ENCODE measurements at regions not wholly inside any gene's neighbourhood (a gene's known extent, or its start where the extent isn't known, plus 50 kb on each side); places are given as distances from the start of the nearest gene placed in this dataset.
A peak's percentile ranks its signal among the peaks of the same experiment; 100 is the strongest.

GRCh38 chr21:35779167-35779566, 281.2 kb downstream of the SETD4 start:
- DNase-seq (no peak), ATAC-seq (no peak)
- Histone ChIP-seq H3K27me3 (peaks cover 0 to 9% (median 0%) of the 10 kb centered on the region in 7 donors), H3K9me3 (peaks cover 0 to 9% (median 0%) of the 10 kb centered on the region in 11 donors), H3K27ac (peak overlapping the region in 1 of 10 donors; percentile 56), H3K36me3 (no peaks in the 10 kb centered on the region), H3K4me1 (peaks cover 0 to 18% (median 9%) of the 10 kb centered on the region in 9 donors), H3K4me3 (no peak overlapping the region)
- no peak for TF ChIP-seq CTCF (IDR thresholded peaks at IDR 0.05)
- intact Hi-C loops (cut with DNase I), result loop anchor here in 2 of 10 donors (10.0 kb wide), 2 partner anchors 56 to 156 kb away; no protein-coding TSS in a partner anchor
- WGBS, 2 donors, result 90 to 93% methylated on average over 4 of the region's 4 CpGs

GRCh38 chr21:35777081-35777480, 283.2 kb downstream of the SETD4 start:
- ATAC-seq (no peak), DNase-seq (no peak)
- H3K4me3 ChIP-seq, result no peak overlapping the region
- H3K9me3 ChIP-seq, result peaks cover 0 to 9% (median 0%) of the 10 kb centered on the region in 11 donors
- intact Hi-C loops (cut with DNase I), result loop anchor here in 2 of 10 donors (10.0 kb wide), 2 partner anchors 58 to 158 kb away; no protein-coding TSS in a partner anchor
- no peak for TF ChIP-seq CTCF (IDR thresholded peaks at IDR 0.05)
- H3K27ac ChIP-seq, result no peak overlapping the region
- H3K27me3 ChIP-seq, result peaks cover 0 to 14% (median 0%) of the 10 kb centered on the region in 7 donors
- H3K36me3 ChIP-seq, result no peaks in the 10 kb centered on the region
- H3K4me1 ChIP-seq, result peaks cover 0 to 23% (median 9%) of the 10 kb centered on the region in 9 donors
- WGBS, 2 donors, result 91 to 98% methylated on average over 2 of the region's 2 CpGs

- TF ChIP-seq CTCF (IDR thresholded peaks at IDR 0.05), result no peak
- intact Hi-C loops (cut with DNase I), result loop anchor here in 2 of 10 donors (10.0 kb wide), 2 partner anchors 59 to 159 kb away; no protein-coding TSS in a partner anchor
- DNase-seq, result no peak
- Histone ChIP-seq H3K27me3 (peaks cover 0 to 14% (median 0%) of the 10 kb centered on the region in 7 donors), H3K4me3 (no peak overlapping the region), H3K36me3 (no peaks in the 10 kb centered on the region), H3K27ac (no peak overlapping the region), H3K9me3 (peaks cover 0 to 9% (median 0%) of the 10 kb centered on the region in 11 donors), H3K4me1 (peaks cover 0 to 22% (median 9%) of the 10 kb centered on the region in 9 donors)
- WGBS, 2 donors, result 76 to 82% methylated on average over 7 of the region's 7 CpGs
- ATAC-seq, result no peak
Measured at GRCh38 chr21:35775778-35776544, 284.4 kb downstream of the SETD4 start.

- Histone ChIP-seq H3K36me3 (no peaks in the 10 kb centered on the region), H3K27me3 (peaks cover 0 to 14% (median 0%) of the 10 kb centered on the region in 7 donors), H3K4me1 (peaks cover 0 to 7% (median 0%) of the 10 kb centered on the region in 9 donors), H3K27ac (no peak overlapping the region), H3K4me3 (no peak overlapping the region), H3K9me3 (no peaks in the 10 kb centered on the region)
- intact Hi-C loops (cut with DNase I), result loop anchor here in 2 of 10 donors (10.0 kb wide), 2 partner anchors 64 to 164 kb away; no protein-coding TSS in a partner anchor
- no peak for TF ChIP-seq CTCF (IDR thresholded peaks at IDR 0.05)
- ATAC-seq (no peak), DNase-seq (no peak)
- 92 to 94% methylated on average over 4 of the region's 4 CpGs for WGBS, 2 donors
Measured at GRCh38 chr21:35770101-35770945, 290.0 kb downstream of the SETD4 start.

All from heart right ventricle (tissue), 16 donors.